ENCODE measurements at regions not wholly inside any gene's neighbourhood (a gene's known extent, or its start where the extent isn't known, plus 50 kb on each side); places are given as distances from the start of the nearest gene placed in this dataset.

DNA sequence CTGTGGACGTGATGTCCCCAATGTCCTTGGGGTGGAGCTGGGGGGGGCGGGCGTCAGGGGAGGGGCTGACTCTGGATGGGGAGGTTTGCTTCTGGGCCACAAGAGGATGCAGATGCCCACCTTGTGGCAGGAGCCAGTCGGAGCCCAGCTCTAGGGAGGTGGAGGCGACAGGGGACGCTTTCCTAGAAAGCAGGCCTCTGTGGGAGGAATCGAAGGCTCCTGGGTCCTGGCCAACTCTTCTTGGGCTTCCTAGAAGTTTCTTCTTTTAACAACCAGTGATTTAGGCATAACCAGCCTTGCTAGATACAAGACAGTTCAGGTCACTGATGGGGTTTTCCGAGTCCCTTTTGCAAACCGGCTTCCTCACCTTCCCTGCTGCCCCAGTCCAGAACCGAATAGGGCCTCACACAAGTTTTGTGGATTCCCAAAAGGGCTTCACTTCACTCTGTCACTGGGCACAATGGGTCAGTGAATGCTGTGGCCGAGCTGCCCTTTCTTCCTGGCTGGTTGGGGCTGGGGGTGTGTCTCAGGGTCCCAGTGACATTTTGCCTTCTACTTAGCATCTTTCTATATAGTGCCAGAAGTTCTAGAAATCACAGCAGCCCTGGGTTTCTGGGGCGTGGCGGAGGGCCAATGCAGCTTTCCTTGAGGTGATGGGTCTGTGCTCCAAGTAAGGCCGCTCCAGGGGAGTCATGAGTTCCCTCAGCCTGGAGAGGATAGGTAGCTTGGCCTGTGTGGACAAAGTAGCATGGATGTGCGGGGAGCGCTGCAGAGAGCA, 78.4 kb upstream of the FOXP4 start:
- Histone ChIP-seq H3K36me3 (ENCODE audit: control insufficient read depth, low read length) (no peaks in the 10 kb centered on the region), H3K9me3 (ENCODE audit: control insufficient read depth, insufficient read depth, low read length) (no peaks in the 10 kb centered on the region), H3K27ac (ENCODE audit: low read depth, low read length) (no peak overlapping the region), H3F3A (ENCODE audit: control insufficient read depth, insufficient read depth) (no peaks in the 10 kb centered on the region), H3K79me2 (ENCODE audit: control insufficient read depth, low read length) (no peaks in the 10 kb centered on the region), H3K27me3 (ENCODE audit: control insufficient read depth, low read length) (peaks cover 54% of the 10 kb centered on the region), H3K4me1 (ENCODE audit: control insufficient read depth, low read length) (no peaks in the 10 kb centered on the region), H3K4me2 (ENCODE audit: low read length) (no peak overlapping the region), H3K9me2 (replicated peaks; ENCODE audit: control insufficient read depth, low read length) (no peaks in the 10 kb centered on the region), H4K20me1 (ENCODE audit: control insufficient read depth, insufficient read depth, low read depth, low read length) (no peaks in the 10 kb centered on the region), H3K4me3 (ENCODE audit: low read length) (no peak overlapping the region)
- TF ChIP-seq EZH2phosphoT487 (IDR thresholded peaks at IDR 0.05; ENCODE audit: borderline replicate concordance, low read length), result no peak
- TF ChIP-seq, protein P1, sequence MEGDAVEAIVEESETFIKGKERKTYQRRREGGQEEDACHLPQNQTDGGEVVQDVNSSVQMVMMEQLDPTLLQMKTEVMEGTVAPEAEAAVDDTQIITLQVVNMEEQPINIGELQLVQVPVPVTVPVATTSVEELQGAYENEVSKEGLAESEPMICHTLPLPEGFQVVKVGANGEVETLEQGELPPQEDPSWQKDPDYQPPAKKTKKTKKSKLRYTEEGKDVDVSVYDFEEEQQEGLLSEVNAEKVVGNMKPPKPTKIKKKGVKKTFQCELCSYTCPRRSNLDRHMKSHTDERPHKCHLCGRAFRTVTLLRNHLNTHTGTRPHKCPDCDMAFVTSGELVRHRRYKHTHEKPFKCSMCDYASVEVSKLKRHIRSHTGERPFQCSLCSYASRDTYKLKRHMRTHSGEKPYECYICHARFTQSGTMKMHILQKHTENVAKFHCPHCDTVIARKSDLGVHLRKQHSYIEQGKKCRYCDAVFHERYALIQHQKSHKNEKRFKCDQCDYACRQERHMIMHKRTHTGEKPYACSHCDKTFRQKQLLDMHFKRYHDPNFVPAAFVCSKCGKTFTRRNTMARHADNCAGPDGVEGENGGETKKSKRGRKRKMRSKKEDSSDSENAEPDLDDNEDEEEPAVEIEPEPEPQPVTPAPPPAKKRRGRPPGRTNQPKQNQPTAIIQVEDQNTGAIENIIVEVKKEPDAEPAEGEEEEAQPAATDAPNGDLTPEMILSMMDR (IDR thresholded peaks at IDR 0.05; ENCODE audit: low read depth, low read length, poor library complexity, severe bottlenecking), result no peak

DNA sequence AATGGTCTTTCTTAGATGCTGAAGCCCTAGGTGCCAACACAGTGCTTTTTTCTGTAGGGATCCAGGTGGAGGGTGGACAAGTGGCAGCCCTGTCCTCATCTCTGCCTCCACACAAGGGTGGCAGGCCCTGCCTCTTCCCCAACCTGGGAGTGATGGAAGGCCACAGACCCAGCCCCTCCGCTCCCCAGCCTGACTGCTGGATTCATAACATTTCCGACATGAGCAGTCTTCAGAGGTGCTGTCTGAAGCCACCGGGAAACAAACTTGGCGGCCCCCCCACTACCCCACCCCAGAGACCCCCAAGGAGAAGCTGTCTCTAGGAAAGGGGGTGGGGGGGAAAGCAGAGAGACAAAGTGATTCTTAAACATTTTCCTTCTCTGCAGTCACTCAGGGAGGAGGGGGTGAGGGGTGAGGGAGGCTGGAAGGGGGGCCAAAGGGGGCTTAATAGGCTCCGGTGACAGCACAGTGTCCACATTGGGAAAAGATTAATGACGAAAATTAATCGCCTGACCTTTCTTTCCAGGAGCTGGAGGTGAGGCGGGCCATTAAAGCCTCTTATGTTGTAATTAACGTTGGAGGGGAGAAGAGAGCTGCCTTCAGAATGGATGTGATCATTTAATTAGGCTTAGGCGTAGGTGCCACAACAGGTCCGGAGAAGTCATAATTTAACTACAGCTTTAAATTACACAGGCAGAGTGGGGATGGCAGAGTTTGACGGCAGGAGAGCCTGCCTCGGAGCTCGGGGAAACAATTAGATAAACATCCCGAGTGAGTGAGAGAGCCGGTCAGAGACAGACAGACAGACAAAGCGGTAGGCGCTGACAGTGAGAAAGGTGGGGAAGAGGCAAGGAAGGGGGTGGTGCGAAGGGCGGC, 76.8 kb upstream of the FOXP4 start:
- Histone ChIP-seq H3K9me2 (replicated peaks; ENCODE audit: control insufficient read depth, low read length) (no peaks in the 10 kb centered on the region), H3F3A (ENCODE audit: control insufficient read depth, insufficient read depth) (no peaks in the 10 kb centered on the region), H3K4me1 (ENCODE audit: control insufficient read depth, low read length) (no peaks in the 10 kb centered on the region), H3K27ac (ENCODE audit: low read depth, low read length) (no peak overlapping the region), H4K20me1 (ENCODE audit: control insufficient read depth, insufficient read depth, low read depth, low read length) (no peaks in the 10 kb centered on the region), H3K9me3 (ENCODE audit: control insufficient read depth, insufficient read depth, low read length) (no peaks in the 10 kb centered on the region), H3K27me3 (ENCODE audit: control insufficient read depth, low read length) (peaks cover 60% of the 10 kb centered on the region), H3K4me3 (ENCODE audit: low read length) (no peak overlapping the region), H3K4me2 (ENCODE audit: low read length) (no peak overlapping the region), H3K36me3 (ENCODE audit: control insufficient read depth, low read length) (no peaks in the 10 kb centered on the region), H3K79me2 (ENCODE audit: control insufficient read depth, low read length) (no peaks in the 10 kb centered on the region)
- TF ChIP-seq, protein P1 (IDR thresholded peaks at IDR 0.05; ENCODE audit: low read depth, low read length, poor library complexity, severe bottlenecking), result no peak
- TF ChIP-seq EZH2phosphoT487 (IDR thresholded peaks at IDR 0.05; ENCODE audit: borderline replicate concordance, low read length), result no peak

DNA sequence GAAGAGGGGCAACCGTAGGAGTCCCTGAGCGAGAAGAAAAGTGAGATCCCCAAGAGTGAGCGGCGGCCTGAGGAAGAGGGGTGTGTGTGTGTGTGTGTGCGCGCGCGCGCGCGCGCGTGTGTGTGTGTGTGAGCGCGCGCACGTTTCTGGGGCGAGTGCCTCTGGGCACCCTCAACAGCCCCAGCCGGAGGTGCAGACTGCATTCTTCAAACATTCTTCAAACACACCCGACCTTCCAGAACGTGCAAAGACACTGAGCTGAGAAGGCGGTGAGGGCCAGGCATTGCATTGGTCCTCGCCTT, 76.2 kb upstream of the FOXP4 start:
- H3F3A ChIP-seq (ENCODE audit: control insufficient read depth, insufficient read depth), result no peaks in the 10 kb centered on the region
- H3K27ac ChIP-seq (ENCODE audit: low read depth, low read length), result no peak overlapping the region
- TF ChIP-seq, protein P1 (IDR thresholded peaks at IDR 0.05; ENCODE audit: low read depth, low read length, poor library complexity, severe bottlenecking), result no peak
- TF ChIP-seq EZH2phosphoT487 (IDR thresholded peaks at IDR 0.05; ENCODE audit: borderline replicate concordance, low read length), result no peak
- no peaks in the 10 kb centered on the region for H3K79me2 ChIP-seq (ENCODE audit: control insufficient read depth, low read length)
- no peaks in the 10 kb centered on the region for H3K9me3 ChIP-seq (ENCODE audit: control insufficient read depth, insufficient read depth, low read length)
- H3K27me3 ChIP-seq (ENCODE audit: control insufficient read depth, low read length), result peaks cover 66% of the 10 kb centered on the region
- no peak overlapping the region for H3K4me3 ChIP-seq (ENCODE audit: low read length)
- H4K20me1 ChIP-seq (ENCODE audit: control insufficient read depth, insufficient read depth, low read depth, low read length), result no peaks in the 10 kb centered on the region
- no peaks in the 10 kb centered on the region for H3K4me1 ChIP-seq (ENCODE audit: control insufficient read depth, low read length)
- no peaks in the 10 kb centered on the region for H3K9me2 ChIP-seq (replicated peaks; ENCODE audit: control insufficient read depth, low read length)
- H3K4me2 ChIP-seq (ENCODE audit: low read length), result no peak overlapping the region
- H3K36me3 ChIP-seq (ENCODE audit: control insufficient read depth, low read length), result no peaks in the 10 kb centered on the region

All from DOHH2 (cell line).